ENCODE measurements at regions not wholly inside any gene's neighbourhood (a gene's known extent, or its start where the extent isn't known, plus 50 kb on each side); places are given as distances from the start of the nearest gene placed in this dataset.

DNA sequence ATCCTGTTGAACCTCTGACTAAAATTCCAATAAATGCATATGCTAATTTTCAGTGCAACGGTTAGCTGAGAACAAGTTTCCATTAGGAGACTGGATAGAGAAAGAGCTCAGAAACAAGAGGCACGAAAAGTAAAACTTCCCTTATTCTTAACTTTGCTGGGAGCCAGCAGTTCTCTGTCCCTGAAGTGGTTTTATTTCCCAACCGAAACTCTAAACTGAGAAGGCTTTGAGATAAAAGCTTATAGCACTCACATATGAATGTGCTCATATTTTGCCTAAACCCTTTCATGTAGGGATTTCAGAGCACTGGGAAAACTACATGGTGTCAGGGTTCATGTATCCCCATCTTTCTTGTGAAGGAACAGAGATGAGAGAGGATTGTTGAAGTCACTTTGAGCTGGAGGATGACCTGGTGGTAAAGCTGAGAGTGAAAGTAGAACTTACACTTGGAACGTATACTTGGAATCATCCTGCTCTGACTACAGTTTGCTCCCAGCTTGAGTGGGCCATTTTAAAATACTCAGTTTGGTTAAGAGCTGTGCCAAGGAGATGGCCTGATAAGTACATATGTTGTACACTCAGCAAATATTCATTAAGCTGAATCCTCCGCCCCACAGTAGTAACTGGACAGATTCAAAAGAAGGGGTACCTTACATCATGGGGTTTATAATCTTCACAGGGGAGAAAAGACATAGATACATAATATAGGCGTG, 324.2 kb upstream of the CNR1 start:
- Mint-ChIP-seq H3K27ac (ENCODE audit: unreplicated experiment) (peak overlapping the region; percentile 85), H3K36me3 (ENCODE audit: unreplicated experiment) (peaks cover 6% of the 10 kb centered on the region), H3K4me3 (ENCODE audit: unreplicated experiment) (peak overlapping the region; percentile 52)

DNA sequence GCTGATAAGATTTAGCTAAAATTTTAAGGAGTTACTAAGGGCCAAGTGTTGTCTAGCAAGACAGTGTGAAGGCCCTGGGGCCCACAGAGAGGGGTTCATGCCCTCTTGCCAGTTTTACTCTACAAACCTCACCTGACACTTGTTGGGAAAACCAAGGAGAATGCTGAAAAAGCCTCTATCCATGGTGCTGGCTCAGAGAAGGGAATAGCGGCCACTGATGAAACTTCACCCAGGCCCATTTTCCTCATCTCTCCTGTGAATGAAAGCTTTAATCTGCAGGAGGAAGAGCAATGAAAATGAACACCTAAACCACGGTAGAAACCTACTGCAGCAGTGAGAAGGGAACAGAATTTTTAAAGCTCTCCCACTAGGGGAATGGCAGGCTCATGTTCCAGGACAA, 317.3 kb upstream of the CNR1 start:
- H3K27me3 Mint-ChIP-seq (ENCODE audit: unreplicated experiment), result no peaks in the 10 kb centered on the region
- no peak for DNase-seq
- H3K36me3 Mint-ChIP-seq (ENCODE audit: unreplicated experiment), result peaks cover 14% of the 10 kb centered on the region
- no peak overlapping the region for H3K4me3 Mint-ChIP-seq (ENCODE audit: unreplicated experiment)
- H3K4me1 Mint-ChIP-seq (ENCODE audit: low read depth, unreplicated experiment), result peaks cover 3% of the 10 kb centered on the region
- H3K9me3 Mint-ChIP-seq (ENCODE audit: unreplicated experiment), result peaks cover 1% of the 10 kb centered on the region
- TF ChIP-seq, protein P1, sequence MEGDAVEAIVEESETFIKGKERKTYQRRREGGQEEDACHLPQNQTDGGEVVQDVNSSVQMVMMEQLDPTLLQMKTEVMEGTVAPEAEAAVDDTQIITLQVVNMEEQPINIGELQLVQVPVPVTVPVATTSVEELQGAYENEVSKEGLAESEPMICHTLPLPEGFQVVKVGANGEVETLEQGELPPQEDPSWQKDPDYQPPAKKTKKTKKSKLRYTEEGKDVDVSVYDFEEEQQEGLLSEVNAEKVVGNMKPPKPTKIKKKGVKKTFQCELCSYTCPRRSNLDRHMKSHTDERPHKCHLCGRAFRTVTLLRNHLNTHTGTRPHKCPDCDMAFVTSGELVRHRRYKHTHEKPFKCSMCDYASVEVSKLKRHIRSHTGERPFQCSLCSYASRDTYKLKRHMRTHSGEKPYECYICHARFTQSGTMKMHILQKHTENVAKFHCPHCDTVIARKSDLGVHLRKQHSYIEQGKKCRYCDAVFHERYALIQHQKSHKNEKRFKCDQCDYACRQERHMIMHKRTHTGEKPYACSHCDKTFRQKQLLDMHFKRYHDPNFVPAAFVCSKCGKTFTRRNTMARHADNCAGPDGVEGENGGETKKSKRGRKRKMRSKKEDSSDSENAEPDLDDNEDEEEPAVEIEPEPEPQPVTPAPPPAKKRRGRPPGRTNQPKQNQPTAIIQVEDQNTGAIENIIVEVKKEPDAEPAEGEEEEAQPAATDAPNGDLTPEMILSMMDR (IDR thresholded peaks at IDR 0.05; ENCODE audit: partially characterized antibody, unreplicated experiment), result no peak
- no peak overlapping the region for H3K27ac Mint-ChIP-seq (ENCODE audit: unreplicated experiment)

More for the DNA sequence above, 324.2 kb upstream of the CNR1 start:
- TF ChIP-seq, protein P1 (IDR thresholded peaks at IDR 0.05; ENCODE audit: partially characterized antibody, unreplicated experiment), result no peak
- peaks cover 4% of the 10 kb centered on the region for H3K9me3 Mint-ChIP-seq (ENCODE audit: unreplicated experiment)
- peaks cover 5% of the 10 kb centered on the region for H3K27me3 Mint-ChIP-seq (ENCODE audit: unreplicated experiment)
- H3K4me1 Mint-ChIP-seq (ENCODE audit: low read depth, unreplicated experiment), result peaks cover 20% of the 10 kb centered on the region
- DNase-seq, result no peak

DNA sequence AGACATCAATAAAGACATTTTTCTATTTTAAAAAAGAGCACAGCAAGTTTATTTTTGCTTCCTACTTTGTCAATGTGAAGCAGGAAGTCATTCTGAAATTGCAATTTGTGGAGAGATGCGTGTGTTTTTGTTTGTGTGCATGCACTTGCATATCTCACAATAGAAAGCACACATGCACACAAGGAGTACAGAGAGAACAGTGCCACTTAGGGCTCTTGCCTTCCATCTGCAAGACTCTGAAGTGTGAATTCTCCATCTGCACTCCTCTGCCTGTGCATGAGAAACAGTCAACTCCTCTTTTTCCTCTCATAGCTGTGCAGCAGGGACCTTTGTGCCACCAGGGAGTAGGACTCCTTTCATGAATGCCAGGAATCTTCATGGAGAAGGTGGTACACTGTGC, 316.3 kb upstream of the CNR1 start:
- Mint-ChIP-seq H3K36me3 (ENCODE audit: unreplicated experiment) (peaks cover 11% of the 10 kb centered on the region), H3K9me3 (ENCODE audit: unreplicated experiment) (peaks cover 2% of the 10 kb centered on the region), H3K27ac (ENCODE audit: unreplicated experiment) (no peak overlapping the region), H3K27me3 (ENCODE audit: unreplicated experiment) (no peaks in the 10 kb centered on the region), H3K4me1 (ENCODE audit: low read depth, unreplicated experiment) (peaks cover 3% of the 10 kb centered on the region), H3K4me3 (ENCODE audit: unreplicated experiment) (no peak overlapping the region)
- no peak for DNase-seq
- TF ChIP-seq, protein P1 (IDR thresholded peaks at IDR 0.05; ENCODE audit: partially characterized antibody, unreplicated experiment), result no peak

GRCh38 chr6:88481519-88481918, 315.4 kb upstream of the CNR1 start:
- H3K27me3 Mint-ChIP-seq (ENCODE audit: unreplicated experiment), result no peaks in the 10 kb centered on the region
- no peak overlapping the region for H3K4me3 Mint-ChIP-seq (ENCODE audit: unreplicated experiment)
- peaks cover 5% of the 10 kb centered on the region for H3K9me3 Mint-ChIP-seq (ENCODE audit: unreplicated experiment)
- peaks cover 3% of the 10 kb centered on the region for H3K4me1 Mint-ChIP-seq (ENCODE audit: low read depth, unreplicated experiment)
- no peak for DNase-seq
- peaks cover 11% of the 10 kb centered on the region for H3K36me3 Mint-ChIP-seq (ENCODE audit: unreplicated experiment)
- TF ChIP-seq, protein P1 (IDR thresholded peaks at IDR 0.05; ENCODE audit: partially characterized antibody, unreplicated experiment), result no peak
- no peak overlapping the region for H3K27ac Mint-ChIP-seq (ENCODE audit: unreplicated experiment)

DNA sequence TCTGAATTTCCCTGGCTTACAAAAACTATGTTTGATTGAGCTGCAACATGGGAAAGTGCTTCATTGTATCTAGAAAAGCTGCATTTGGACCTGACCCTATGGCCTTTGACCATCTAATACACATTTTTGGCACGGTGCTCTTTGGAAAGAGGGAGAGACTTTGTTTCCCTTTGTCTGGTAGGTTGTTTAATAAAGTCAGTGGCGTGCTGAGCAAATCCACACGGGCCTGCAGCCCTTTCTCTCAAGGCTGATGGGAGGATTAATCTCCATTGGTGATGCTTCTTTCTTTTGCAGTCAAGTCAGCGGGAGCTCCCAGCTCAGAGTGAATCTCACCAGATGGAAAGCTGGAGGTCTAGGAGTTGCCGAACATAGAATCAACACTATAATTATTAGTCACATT, 314.7 kb upstream of the CNR1 start:
- TF ChIP-seq, protein P1 (IDR thresholded peaks at IDR 0.05; ENCODE audit: partially characterized antibody, unreplicated experiment), result no peak
- H3K27me3 Mint-ChIP-seq (ENCODE audit: unreplicated experiment), result no peaks in the 10 kb centered on the region
- no peak overlapping the region for H3K4me3 Mint-ChIP-seq (ENCODE audit: unreplicated experiment)
- peaks cover 5% of the 10 kb centered on the region for H3K9me3 Mint-ChIP-seq (ENCODE audit: unreplicated experiment)
- DNase-seq, result no peak
- peaks cover 11% of the 10 kb centered on the region for H3K36me3 Mint-ChIP-seq (ENCODE audit: unreplicated experiment)
- H3K27ac Mint-ChIP-seq (ENCODE audit: unreplicated experiment), result no peak overlapping the region
- peaks cover 3% of the 10 kb centered on the region for H3K4me1 Mint-ChIP-seq (ENCODE audit: low read depth, unreplicated experiment)

Data from glutamatergic neuron (in vitro differentiated cells).